SIG-M5 treated with dmso at 0.1 percent for 504 hours (cell line): ENCODE measurements at regions not wholly inside any gene's neighbourhood (a gene's known extent, or its start where the extent isn't known, plus 50 kb on each side); places are given as distances from the start of the nearest gene placed in this dataset.
"Not testable (repeated sequence)": the region's sequence is repeated elsewhere in the genome, so short reads cannot be mapped to it uniquely, and the experiment has no call there.

ENCODE experiments used
- DNase-seq: peaks from one replicate; lab custom pipeline; 2025; ENCODE audit not compliant: unreplicated experiment; lab: John Stamatoyannopoulos, UW

DNA sequence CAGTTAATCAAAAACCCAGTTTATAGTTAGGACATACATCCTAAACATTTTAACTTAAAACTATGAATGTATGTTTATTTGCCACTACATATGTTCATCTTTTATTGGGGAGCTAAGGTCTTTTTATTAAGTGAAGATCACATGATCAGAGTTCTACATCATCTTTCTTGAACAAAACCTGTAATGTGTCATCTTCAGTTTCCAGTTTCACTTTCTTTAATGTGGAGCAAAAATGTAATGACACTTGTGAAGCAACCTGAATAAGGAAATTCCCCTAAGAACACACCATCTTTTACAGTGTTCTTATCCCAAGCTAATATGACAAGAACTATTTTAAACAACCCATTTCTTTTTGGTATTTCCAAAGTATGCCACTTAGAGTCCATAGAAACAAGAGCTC lies 166.7 kb upstream of the BET1 start:
- no peak for DNase-seq

DNA sequence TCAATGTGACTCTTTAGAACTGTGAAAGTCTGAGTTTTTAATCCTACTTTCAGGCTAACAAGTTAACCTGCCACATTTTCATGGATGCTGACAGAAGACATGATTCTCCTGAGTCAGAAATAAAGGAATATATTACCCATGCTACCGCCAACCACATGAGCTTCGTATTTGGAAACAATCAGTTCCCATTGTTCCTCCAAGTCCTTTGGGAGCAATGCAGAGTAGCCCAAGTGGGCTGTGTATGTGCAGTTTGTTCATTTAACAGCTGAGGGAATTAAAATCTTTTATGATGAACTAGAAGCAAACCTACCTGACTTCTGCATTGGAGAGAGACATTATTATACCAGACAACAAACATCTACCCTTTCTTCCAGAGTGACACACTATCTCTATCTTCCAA lies 169.3 kb upstream of the BET1 start:
- DNase-seq, result no peak

DNA sequence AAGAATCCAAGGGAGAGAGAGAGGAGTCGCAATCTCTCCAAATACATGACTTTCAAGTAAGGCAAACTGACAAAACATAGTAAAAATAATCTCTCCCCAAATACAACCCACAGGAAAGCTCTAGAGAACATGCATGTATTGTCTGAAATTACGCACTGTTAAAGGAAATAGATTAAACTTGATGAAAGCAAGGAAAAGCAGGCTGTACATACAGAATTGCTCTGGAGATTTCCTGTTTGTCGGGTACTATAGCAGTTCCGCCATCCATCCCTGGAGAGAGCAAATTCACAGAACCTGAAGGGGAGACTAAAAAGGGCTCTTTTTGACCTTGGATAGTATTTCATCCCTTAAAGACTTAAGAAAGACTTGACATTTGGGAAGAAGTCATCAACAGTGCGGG lies 170.2 kb upstream of the BET1 start:
- no peak for DNase-seq

DNA sequence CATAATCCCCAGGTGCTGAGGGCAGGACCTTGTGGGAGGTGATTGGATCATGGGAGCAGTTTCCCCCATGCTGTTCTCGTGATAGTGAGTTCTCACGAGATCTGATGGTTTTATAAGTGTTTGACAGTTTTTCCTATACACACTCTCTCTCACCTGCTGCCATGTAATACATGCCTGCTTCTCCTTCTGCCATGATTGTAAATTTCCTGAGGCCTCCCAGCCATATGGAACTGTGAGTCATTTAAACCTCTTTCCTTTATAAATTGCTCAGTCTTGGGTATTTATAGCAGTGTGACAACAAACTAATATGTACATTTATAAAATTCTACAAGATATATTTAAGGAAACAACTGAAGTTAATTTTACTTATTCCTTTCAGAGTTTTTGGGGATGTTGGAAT lies 170.8 kb upstream of the BET1 start:
- no peak for DNase-seq

DNA sequence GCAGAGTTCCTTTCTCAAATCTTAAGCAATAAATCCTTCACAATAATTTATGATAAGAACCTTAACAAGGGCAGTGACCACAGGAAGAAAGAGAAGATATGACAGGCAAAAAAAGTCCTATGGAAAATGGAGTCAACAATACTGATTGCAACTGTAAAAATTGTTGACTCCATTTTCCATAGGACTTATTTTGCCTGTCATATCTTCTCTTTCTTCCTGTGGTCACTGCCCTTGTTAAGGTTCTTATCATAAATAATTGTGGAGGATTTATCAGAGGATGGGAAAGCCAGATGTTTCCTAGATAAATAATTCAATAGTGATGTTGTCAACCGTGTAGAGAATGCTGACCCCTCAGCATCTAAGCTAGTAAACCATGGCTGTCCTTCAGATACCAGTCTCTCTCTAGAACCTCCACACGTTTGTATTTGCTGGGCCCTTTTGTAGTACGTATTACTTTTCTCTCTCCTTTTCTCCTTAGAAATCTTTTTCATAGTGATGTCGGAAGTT lies 172.6 kb upstream of the BET1 start:
- no peak for DNase-seq

DNA sequence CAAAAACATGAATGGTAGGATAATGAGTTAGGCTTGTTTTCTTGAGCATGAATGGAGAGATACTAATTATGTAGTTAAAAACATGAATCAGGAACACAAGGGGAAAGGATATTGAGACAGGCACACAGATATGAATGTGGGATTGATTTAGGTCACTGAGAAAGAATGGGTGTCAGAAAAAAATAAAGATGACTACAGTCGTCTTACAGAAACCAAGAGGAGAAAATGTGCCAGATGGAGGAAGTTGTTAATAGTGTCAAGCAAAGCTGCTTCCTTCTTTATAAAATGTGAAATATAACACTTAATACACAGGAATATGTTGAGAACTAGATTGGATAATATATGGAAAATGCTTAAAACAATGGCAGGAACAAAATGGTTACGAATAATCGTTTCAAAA lies 173.3 kb upstream of the BET1 start:
- DNase-seq, result no peak

DNA sequence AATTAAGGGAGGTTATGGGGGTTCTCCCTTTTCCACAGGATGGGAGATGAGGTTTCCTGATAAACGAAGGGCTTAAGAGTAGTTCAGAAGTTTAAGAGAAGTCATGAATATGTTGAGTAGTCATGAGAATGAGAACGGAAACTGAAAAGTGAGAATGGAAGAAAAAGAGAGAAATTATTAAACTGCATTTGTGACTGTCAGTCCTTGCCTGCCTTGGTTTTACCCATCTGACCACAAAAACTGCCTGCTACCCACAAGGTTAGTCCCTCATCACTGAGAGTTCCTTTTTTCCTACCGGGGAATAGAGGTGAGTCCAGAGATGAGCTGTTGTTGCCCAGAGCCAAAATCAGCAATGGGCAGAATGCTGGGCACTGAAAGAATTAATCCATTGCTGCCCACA lies 174.1 kb upstream of the BET1 start:
- no peak for DNase-seq

DNA sequence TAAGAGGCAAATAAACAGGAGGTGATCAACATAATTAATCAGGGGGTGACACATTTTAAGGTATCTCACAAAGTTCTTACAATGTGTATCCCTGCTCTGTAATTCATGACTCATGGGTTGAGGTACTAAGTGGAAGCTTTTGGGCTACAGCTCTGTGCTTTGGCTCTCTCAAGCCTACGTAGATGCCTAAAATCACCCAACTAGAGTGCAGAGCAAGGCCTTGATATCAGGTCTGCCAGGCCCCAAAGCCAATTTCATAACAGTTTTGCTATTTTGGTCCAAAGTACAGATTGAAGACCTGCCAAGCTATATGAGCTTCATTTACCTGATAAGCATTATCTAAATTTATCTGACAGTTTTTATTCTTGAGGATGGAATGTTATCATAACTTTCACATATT lies 175.3 kb upstream of the BET1 start:
- no peak for DNase-seq

DNA sequence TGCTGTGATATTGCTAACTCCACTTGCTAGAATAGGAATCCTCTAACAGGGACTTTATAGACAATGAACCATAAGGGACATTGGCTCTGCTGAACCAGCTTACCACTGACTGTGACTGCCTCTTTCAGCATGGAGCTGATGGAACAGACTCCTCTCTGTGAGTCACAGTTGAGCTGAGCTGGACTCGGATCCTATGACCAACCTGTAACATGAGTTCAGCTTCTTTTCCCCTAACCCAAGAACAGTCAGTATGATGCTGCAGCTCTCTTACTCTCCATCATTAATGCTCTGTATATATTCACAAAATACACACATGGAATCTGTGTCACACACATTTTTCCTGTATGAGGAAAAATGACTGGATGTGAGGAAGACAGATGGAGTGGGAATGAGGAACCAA lies 177.9 kb upstream of the BET1 start:
- DNase-seq, result no peak

DNA sequence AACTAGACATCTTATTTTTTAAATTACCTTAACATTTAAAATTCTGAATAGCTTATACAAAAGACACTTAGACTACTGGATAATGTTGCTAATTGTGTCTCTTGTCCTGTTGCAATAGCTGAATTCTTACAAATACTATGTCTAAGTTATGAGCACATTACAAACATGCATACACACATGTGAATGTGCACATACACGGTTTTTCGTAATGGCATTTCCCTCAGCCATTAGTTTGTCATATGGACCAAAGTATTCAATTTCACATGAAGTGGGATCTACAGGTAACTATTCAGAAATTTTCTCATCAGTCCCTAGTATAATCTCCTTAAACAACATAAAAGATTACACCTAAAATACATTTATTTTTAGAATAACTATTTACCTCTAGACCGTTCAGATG lies 178.6 kb upstream of the BET1 start:
- no peak for DNase-seq

DNA sequence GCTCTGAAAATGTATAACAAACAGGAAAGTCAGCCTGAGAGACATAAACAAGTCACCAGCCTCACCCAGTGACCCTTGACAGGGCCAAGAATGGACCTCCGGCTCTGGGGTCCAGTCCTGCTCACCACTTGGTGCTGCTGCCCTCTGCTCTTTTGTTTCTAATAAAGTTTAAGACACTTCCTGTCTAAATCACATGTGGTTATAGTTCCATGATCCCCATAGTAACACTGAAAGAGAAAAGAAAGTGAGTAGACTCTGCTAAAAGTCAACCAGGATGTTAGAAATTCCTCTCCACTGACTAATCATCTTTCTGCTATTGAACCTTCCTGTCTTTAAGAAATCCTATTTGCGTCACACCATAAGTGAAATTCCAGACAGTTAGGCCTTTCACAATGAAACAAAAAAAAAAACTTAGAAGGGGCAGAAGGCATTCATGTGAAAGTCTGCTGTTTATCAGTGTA lies 179.2 kb upstream of the BET1 start:
- peak; percentile 70 for DNase-seq

DNA sequence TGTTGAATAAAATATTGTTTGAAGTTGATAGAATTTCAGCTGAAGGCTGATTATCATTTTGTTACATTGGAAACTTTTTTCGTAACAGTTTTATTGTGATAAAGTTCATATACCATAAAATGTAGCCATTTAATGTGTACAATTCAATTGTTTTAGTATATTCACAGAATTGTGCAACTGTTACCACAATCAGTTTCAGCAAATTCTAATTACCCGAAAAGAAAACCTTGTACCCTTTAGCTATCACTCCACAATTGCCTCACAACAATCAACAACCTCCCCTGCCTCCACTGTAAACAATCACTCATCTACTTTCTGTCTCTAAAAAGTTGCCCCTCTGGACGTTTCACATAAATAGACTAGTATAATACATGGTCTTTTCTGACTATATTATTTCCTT lies 179.7 kb upstream of the BET1 start:
- no peak for DNase-seq

DNA sequence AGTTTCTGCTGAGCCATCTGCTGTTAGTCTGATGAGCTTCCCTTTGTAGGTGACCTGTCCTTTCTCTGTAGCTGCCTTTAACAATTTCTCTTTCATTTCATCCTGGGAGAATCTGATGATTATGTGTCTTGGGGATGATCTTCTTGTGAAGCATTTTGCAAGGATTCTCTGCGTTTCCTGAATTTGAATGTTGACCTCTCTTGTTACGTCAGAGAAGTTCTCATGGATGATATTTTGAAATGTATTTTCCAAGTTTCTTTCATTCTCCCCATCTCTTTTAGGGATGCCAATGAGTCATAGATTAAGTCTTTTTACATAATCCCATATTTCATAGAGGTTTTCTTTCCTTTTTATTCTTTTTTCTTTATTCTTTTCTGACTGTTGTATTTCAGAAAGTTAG lies 184.2 kb upstream of the BET1 start:
- DNase-seq, result no peak

DNA sequence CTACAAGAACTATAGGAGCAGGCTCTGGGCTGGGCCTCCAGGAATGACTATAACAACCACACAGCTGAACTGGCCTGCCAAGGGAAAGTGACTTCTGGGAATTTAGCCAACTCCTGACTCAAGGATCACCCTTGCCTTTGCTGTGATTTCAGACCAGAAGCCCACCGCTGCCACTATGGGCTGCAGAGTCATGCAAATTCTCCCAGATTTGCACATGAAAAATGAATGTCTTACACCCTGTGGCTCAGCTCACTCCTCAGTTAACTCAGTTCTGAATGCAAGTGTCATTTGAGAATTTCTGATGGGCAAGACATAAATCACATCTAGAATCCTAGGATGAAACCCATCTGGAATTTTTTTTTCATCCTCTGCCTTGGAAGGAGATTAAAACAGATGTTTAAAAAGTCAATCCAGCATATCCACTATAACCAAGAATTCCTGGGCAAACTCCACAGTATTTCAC lies 186.5 kb upstream of the BET1 start:
- no peak for DNase-seq

DNA sequence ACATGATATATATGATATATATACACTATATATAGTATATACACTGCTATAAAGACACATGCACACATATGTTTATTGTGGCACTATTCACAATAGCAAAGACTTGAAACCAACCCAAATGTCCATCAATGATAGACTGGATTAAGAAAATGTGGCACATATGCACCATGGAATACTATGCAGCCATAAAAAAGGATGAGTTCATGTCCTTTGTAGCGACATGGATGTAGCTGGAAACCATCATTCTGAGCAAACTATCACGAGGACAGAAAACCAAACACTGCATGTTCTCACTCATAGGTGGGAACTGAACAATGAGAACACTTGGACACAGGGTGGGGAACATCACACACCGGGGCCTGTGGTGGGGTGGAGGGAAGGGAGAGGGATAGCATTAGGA lies 190.3 kb upstream of the BET1 start:
- not testable (repeated sequence) for DNase-seq

DNA sequence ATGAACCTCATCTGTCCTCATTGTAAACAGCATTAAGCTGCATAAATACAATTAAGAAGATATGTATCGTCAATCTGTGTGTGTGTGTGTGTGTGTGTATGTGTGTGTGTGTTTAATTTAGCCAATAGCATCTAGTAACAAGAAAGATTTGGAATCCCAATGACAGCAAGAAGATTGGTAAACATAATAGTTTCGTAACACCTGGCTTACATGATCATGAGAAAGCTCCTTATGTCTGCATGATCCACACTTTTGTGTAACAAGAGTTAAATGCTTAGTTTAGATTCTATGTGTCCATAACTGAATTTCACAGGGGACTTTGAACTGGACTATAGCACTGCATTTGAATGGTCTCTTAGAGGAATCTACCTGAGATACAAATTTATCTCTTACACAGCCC lies 191.0 kb upstream of the BET1 start:
- no peak for DNase-seq

DNA sequence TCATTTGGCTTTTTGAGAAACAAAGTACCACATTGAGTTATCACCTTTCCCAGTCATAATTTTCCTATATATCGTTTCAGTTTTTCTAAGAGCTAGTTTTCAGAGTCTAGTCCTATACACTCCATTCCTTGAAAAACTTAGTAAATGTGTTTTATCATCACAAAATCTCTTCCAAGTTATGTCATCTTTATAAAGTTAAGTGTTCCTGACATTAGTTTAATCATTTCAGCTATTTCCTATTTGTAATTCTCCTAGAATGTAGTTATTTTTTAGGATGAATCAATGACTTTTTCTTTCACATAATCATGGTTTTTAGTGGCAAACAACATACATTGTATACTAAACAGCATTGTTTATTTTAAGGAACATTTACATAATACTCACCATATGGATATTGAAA lies 191.7 kb upstream of the BET1 start:
- DNase-seq, result no peak

DNA sequence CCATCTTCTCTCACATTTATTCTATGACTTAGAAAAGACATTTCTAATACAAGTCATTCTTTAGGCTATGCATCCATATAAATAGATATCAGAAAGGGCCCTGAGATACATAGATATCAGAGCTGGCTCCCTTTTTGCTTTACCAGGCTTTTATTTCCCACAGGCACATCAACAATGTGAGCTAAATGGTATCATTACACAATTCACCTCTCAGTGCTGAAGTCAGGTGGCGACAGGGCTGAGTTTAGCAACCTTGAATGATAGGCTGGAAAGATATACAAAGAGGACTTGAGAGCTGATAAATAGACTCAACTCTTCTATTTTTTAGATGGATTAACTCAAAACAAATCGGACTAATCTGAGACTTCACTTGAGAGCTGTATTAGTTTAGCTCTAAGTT lies 189.2 kb upstream of the COL1A2 start:
- no peak for DNase-seq

DNA sequence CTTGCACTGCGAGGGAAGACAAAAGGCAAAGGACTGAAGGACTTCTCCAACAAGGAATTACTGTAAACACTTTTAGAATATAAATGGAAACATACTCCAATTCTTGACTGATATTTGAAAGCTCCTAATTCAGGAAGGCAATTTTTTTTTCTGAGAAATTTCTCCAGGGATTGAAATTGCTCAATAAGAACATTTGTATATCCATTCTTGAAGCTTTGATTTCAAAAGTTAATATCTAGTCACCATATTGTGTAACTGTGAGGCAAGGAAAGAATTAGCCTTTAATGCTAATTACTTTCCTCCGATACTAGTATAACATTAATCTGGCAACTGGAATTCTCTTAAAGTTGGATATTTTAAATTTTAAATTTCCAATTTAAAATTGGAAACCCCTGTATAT lies 188.4 kb upstream of the COL1A2 start:
- DNase-seq, result no peak

DNA sequence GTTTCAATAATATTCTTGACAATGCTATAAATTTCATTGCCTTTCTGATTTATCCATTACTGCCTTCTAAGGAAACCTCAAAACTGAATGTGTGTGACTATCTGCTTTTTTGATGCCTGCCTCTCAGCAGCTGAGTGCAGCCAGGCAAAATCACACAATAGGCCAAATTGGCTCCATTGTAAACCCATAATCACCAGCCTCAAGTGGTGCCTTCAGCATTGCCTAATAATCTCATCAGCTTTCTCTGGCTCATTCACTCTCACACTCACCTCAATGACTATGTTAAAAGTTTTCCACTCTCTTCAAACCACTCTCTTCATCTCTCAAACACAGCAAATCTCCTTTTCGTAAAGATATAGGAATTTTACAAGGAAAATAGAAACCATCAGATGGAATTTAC lies 182.5 kb upstream of the COL1A2 start:
- DNase-seq, result no peak

DNA sequence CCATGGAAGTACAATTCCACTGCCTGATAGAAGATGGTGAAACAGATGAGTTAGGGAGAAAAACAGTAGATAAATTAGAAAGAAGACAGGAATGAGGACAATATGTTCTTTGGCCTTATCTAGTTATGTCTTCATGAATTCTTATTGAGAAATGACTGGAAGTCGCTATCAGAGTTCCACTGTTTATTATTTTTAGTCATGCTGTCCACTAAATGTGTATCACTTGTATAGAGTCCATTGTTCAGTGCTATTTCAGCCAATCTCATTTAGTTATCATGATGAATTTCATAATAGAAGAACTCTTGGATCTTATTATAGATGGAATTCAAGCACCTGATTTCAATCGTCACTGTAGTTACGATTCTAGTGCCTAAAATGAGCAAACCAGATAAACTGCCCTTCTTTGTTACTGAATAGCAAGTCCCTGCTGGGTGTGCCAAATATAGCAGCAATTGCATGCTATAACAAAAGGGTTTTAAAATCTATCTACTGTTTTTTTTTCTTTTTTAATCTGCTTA lies 177.7 kb upstream of the COL1A2 start:
- DNase-seq, result no peak

DNA sequence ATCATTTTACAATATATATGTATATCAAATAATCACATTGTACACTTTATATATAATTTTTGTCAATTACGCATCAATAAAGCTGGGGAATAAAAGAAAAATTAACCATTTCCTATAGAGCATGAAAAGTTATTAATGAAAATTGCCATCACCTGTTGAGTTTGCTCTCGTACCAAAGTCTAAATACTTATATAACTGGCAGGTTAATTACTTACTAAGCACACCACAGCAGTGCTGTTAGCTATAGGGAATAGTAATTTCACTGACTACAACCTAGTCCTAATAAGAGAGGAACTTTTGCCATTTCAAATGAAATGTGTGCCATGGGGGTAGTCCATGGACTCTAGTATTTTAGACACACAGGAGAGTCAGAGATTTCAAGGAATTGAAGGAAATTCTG lies 176.9 kb upstream of the COL1A2 start:
- no peak for DNase-seq

DNA sequence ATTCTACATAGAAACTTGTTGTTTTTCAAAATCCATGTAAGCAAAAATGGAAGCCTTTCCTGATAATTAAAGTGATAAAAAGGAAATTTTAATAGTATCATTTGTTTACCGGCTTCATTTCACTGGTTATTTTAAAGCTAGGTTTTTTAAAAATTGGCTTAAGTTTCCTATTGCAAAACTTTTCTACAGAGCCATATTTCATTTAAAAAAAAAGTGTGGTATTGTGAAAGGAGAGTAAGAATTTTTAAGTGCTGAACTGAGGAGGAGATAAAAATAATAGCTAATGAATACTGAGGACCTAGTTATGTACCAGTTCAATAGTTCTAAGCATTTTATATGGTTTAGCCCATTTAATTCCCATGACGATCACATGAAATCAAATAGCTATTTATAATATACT lies 172.2 kb upstream of the COL1A2 start:
- no peak for DNase-seq
